Vagina (tissue), 2 donors: ENCODE measurements at regions not wholly inside any gene's neighbourhood (a gene's known extent, or its start where the extent isn't known, plus 50 kb on each side); places are given as distances from the start of the nearest gene placed in this dataset.

ENCODE experiments used
- DNase-seq, 2 donors: peaks; one replicate each; pipeline ENCODE4 v3.0.0-alpha.2; 2017; ENCODE audit errors: extremely low spot score in 2 of 2
- H3K27ac ChIP-seq: fragments of 200-600 bp; sonication (generic); one replicate; pipeline ENCODE4 v1.5.1; 2019
- H3K27me3 ChIP-seq: fragments of 200-600 bp; sonication (generic); one replicate; pipeline ENCODE4 v1.5.1; 2019
- H3K36me3 ChIP-seq, 2 donors: fragments of 200-600 bp; sonication (generic); one replicate each; pipeline ENCODE4 v1.5.1; 2017 to 2019
- H3K4me1 ChIP-seq: fragments of 200-600 bp; sonication (generic); one replicate; pipeline ENCODE4 v1.5.1; 2019
- H3K4me3 ChIP-seq, 2 donors: fragments of 200-600 bp; sonication (generic); 1 replicate in 1 of 2; 2 replicates in 1 of 2; pipeline ENCODE4 v1.5.1; 2016 to 2019
- H3K9me3 ChIP-seq: fragments of 200-600 bp; sonication (generic); one replicate; pipeline ENCODE4 v1.5.1; 2019
- CTCF ChIP-seq, 3 experiments: fragments of 450-650 bp in 2 of 3; fragments of 200-600 bp in 1 of 3; sonication (generic) in 1 of 3; IDR thresholded peaks; one replicate each; pipeline ENCODE4 v1.5.1; 2017 to 2019; ENCODE audit warnings: antibody characterized with exemption in 3 of 3, mild to moderate bottlenecking in 2 of 3, moderate library complexity in 2 of 3
- POLR2A ChIP-seq, 2 donors: fragments of 450-650 bp; IDR thresholded peaks; one replicate each; pipeline ENCODE4 v1.6.1; 2017; ENCODE audit warnings: antibody characterized with exemption in 2 of 2, mild to moderate bottlenecking in 2 of 2, moderate library complexity in 2 of 2
- POLR2AphosphoS5 ChIP-seq, 2 donors: sonication (generic); formaldehyde crosslinking; IDR thresholded peaks; one replicate each; pipeline ENCODE4 v1.9.0; 2017; ENCODE audit warnings: antibody characterized with exemption in 2 of 2, mild to moderate bottlenecking in 2 of 2, low read depth in 1 of 2; ENCODE audit not compliant: insufficient read depth in 1 of 2
- intact Hi-C: fragments of 100-400 bp; cut with DNase I; formaldehyde crosslinking; loops from one replicate; pipeline ENCODE4 v1.15.1; 2023

- Histone ChIP-seq H3K36me3 (no peaks in the 10 kb centered on the region), H3K4me3 (no peak overlapping the region), H3K27me3 (no peaks in the 10 kb centered on the region), H3K27ac (peak overlapping the region; percentile 49), H3K9me3 (no peaks in the 10 kb centered on the region), H3K4me1 (peaks cover 75% of the 10 kb centered on the region)
- no peak for DNase-seq
- no peak for TF ChIP-seq POLR2AphosphoS5 (IDR thresholded peaks at IDR 0.05; ENCODE audit: insufficient read depth in 1 of 2, low read depth in 1 of 2)
- no peak for TF ChIP-seq CTCF (IDR thresholded peaks at IDR 0.05)
- no peak for TF ChIP-seq POLR2A (IDR thresholded peaks at IDR 0.05)
- intact Hi-C loops = no loop called here
These were observed 174.5 kb upstream of the KLF14 start for GRCh38 chr7:130908345-130909160.

GRCh38 chr7:130909161-130909836 lies 175.3 kb upstream of the KLF14 start:
- no peak for TF ChIP-seq POLR2AphosphoS5 (IDR thresholded peaks at IDR 0.05; ENCODE audit: insufficient read depth in 1 of 2, low read depth in 1 of 2)
- no peak for TF ChIP-seq POLR2A (IDR thresholded peaks at IDR 0.05)
- no peaks in the 10 kb centered on the region for H3K9me3 ChIP-seq
- DNase-seq = peak in 1 of 2 donors; percentile 77
- H3K27ac ChIP-seq = peak overlapping the region; percentile 49
- no peak overlapping the region for H3K4me3 ChIP-seq
- H3K27me3 ChIP-seq = no peaks in the 10 kb centered on the region
- no peaks in the 10 kb centered on the region for H3K36me3 ChIP-seq
- intact Hi-C loops = no loop called here
- peaks cover 75% of the 10 kb centered on the region for H3K4me1 ChIP-seq

GRCh38 chr7:130909881-130910672 lies 176.1 kb upstream of the KLF14 start:
- Histone ChIP-seq H3K36me3 (no peaks in the 10 kb centered on the region), H3K9me3 (no peaks in the 10 kb centered on the region), H3K4me1 (peaks cover 75% of the 10 kb centered on the region), H3K27me3 (no peaks in the 10 kb centered on the region), H3K4me3 (no peak overlapping the region), H3K27ac (peak overlapping the region; percentile 93)
- intact Hi-C loops = no loop called here
- DNase-seq = peak in 1 of 2 donors; percentile 16
- no peak for TF ChIP-seq CTCF (IDR thresholded peaks at IDR 0.05)
- no peak for TF ChIP-seq POLR2AphosphoS5 (IDR thresholded peaks at IDR 0.05; ENCODE audit: insufficient read depth in 1 of 2, low read depth in 1 of 2)
- TF ChIP-seq POLR2A (IDR thresholded peaks at IDR 0.05) = no peak

- peak in 1 of 2 donors; percentile 67 for DNase-seq
- peak overlapping the region; percentile 93 for H3K27ac ChIP-seq
- H3K9me3 ChIP-seq = no peaks in the 10 kb centered on the region
- peak overlapping the region; percentile 9 to 44 for H3K4me3 ChIP-seq
- intact Hi-C loops = no loop called here
- H3K4me1 ChIP-seq = peaks cover 77% of the 10 kb centered on the region
- no peaks in the 10 kb centered on the region for H3K27me3 ChIP-seq
- no peaks in the 10 kb centered on the region for H3K36me3 ChIP-seq
- TF ChIP-seq CTCF (IDR thresholded peaks at IDR 0.05) (no peak), POLR2A (IDR thresholded peaks at IDR 0.05) (no peak), POLR2AphosphoS5 (IDR thresholded peaks at IDR 0.05; ENCODE audit: insufficient read depth in 1 of 2, low read depth in 1 of 2) (no peak)
These were observed 177.2 kb upstream of the KLF14 start for GRCh38 chr7:130910949-130911944.
